GM18858 (cell line): ENCODE measurements at regions not wholly inside any gene's neighbourhood (a gene's known extent, or its start where the extent isn't known, plus 50 kb on each side); places are given as distances from the start of the nearest gene placed in this dataset.

Source experiments
- ATAC-seq: cut with Tn5 transposase; IDR thresholded peaks from one replicate; pipeline ENCODE4 v1.9.1; 2021; ENCODE audit not compliant: unreplicated experiment

DNA sequence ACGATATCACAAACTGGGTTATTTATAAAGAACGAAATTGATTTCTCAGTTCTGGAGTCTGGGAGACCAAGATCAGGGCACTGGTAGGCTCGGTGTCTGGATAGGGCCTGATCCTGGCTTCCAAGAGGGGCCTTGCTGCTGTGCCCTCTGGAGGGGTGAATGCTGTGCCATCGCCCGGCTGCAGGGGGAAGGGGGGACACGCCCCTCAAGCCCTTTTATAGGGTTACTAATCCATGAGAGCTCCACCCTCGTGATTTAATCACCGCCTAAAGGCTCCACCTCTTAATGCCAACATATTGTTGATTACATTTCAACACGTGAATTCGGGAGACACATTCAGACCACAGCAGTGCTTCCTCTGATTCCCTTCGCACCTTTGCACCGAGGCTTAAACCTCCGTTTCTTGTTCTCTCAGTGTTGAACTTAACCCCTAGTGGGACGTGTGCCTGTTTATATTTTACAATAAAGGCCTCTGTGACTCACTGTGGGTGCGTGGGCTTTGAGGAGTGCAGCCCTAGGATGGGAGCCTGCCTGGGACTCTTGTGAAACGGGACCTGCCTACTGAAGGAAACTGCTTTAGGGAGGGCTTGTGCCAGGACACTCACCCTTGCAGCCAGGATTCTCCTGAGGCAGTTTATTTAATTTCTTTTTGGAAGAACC is 52.4 kb upstream of the SPATA13 start:
- ATAC-seq = no peak

GRCh38 chr13:24108615-24108965 is 51.9 kb upstream of the SPATA13 start:
- no peak for ATAC-seq

- ATAC-seq = no peak
These were observed 50.5 kb upstream of the SPATA13 start for GRCh38 chr13:24110011-24110410.
